Activated CD4-positive, alpha-beta T cell treated with anti-CD3 and anti-CD28 coated beads, Interleukin-2, Interleukin-6, amounts not matched to agents 100 ng/mL and 50 ng/mL, durations not matched to agents 16 hours and 8 hours (primary cell): ENCODE measurements at regions not wholly inside any gene's neighbourhood (a gene's known extent, or its start where the extent isn't known, plus 50 kb on each side); places are given as distances from the start of the nearest gene placed in this dataset.

ENCODE experiments used
- DNase-seq: peaks from one replicate; pipeline ENCODE4 v3.0.0-alpha.2; 2020

DNA sequence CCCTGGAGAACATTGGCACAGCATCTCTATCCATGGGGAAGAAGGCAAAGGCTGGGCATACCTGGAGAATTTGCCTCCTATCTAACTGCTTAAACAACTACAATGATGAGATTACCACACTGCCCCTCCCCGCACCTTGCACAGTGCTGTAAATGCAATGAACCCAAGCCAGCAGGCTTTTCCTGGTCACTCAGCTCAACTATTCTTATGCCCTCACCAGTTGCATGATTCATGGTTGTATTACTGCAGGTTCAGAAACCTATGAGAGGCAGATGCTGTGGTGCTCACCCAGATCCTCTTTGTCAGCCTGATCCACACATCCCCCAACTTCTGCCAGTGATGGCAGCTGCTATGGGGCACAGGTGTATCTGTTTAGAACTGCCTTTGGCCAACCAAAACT, 77.7 kb upstream of the STAC start:
- no peak for DNase-seq

DNA sequence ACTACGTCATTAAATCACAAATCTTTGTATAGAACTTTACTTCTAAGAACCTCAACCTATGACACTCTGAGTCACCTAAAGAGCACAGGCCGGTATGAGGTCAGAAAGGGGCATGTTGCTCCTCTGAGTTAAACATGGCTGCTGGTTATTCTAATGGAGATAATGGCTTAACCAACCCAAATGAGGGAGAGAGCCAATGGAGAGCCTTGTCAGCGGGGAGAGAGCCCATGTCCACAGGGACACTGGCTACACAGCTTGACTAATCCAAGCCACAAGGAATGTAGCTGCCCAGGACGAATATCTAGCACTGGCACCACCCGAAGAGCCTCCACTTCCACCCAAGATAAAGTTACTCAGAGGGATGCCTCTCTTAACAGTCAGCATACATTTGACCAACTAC, 77.0 kb upstream of the STAC start:
- no peak for DNase-seq

DNA sequence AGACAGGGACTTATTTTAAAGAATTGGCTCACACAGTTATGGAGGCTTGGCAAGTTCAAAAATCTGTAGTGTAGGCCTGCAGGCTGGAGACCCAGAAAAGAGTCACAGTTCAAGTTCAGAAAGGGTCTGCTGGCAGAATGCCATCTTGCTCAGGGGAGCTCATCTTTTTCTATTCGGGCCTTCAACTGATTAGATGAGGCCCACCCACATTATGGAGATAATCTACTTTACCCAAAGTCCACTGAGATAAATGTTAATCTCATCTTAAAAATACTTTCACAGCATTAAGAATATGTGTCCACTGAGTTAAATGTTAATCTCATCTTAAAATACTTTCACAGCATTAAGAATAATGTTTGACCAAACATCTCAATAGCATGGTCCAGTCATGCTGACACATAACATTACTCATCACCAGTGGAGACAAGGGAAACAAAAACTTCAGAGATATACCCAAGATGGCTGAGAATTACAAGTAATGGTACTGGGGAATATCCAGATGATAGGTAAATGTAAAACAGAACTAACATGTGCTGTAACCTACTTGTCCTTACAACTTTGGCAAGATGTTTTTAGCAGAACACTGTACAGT, 74.3 kb upstream of the STAC start:
- DNase-seq, result no peak

DNA sequence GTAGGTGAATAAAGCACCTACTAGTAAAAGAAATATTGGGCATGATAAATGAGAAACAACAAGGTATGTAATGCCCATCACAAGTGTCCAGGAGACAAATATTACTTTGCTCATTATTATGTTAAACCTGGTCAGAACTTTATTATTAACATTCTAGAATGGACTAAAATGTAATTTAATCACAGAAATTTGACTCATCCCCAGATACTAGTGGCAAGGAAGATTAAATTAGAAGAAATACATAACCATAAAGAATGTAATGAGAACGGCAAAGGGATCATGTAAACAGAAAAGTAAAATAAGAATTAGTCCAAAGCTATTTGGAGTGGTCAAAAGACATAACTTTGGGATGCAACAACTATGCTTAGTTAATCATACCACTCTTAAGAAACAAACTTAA, 71.2 kb upstream of the STAC start:
- no peak for DNase-seq

DNA sequence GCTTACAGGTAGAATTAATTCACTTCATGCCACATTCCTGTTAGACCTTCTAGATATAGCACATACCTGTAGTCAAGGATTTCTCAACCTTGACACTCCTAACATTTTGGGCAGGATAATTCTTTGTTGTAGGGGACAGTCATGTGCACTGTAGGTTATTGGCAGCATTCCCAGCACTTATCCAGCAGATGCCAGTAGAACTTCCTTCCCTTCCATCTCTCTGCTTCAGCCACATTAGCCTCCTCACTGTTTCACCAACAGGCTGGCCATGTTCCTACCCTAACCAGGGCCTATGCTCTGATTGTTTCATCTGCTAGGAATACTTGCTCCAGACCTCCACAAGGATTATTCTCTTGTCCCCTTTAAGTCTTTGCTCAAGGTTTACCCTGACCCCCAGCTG, 68.0 kb upstream of the STAC start:
- DNase-seq, result no peak

DNA sequence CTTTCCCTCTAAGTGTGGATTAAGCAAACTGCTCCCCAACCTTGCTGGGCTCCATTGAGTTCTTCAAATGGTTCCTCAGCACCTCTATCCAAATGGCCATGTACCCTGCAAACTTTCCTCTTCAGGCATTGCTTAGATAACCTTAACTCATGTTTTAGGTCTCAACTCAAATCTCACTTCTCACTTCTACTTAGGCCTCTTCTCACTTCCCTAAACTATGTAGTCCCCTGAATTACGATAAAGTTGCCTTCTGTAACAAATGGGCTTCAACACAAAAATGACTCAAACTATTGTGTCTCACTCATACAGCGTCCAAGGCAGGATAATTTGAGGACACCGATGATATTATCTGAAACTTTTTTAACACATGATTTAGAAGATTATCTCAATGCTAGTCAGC, 62.4 kb upstream of the STAC start:
- no peak for DNase-seq

DNA sequence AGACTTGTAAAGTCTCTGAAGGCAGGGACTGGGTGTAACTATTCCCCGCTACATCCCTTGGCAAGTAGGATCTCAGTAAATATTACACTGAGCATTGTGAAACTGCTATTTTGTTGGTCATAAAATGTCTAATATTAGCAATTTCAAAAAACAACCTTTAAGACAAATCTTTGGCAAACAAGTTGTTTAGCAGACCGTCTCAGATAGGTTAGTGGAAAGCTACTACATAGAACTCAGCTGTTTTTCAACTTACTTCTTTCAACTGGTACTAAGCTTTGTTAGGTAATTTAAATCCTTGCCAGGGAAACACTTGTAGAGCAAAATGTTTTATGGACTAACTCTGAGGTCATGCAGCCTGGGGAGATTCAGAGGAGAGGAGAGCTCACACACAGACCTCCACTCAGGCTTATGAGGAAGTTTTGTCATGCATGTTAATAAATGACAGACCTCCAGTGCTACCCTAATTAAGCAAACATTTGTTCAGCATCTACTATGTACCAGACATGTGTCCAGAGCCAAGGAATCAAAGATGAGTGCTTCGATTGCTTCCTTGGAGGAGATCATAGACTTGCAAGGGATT, 61.6 kb upstream of the STAC start:
- no peak for DNase-seq

DNA sequence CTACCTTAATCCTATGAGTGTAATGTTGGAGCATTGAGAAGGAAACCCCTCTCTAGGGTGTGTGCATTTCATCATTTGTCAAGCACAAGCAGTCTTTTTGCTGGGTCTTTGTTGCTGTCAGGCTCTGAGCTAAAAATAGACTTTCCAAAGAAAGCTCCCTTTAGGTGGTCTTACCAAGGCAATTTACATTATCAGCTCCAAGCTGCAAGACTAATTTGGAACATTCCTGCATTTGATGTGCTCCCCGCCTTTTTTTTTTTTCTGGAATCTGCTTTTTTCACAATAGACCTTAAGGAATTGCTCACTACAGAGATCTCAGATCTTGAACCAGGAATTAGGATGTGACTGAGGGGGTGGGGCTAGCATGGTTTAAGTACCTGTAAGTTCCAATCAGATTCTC, 60.6 kb upstream of the STAC start:
- no peak for DNase-seq
